Karpas-422 (cell line): ENCODE measurements at regions not wholly inside any gene's neighbourhood (a gene's known extent, or its start where the extent isn't known, plus 50 kb on each side); places are given as distances from the start of the nearest gene placed in this dataset. TPM values are rescaled to one million over a fixed set of nuclear protein-coding genes. Genes with fewer than 3 reads are reported as not detected.

ENCODE experiments used
- DNase-seq: peaks from one replicate; pipeline ENCODE4 v3.0.0-alpha.2; 2015
- H2AFZ ChIP-seq: fragments of 200-600 bp; sonication (generic); 2 replicates; pipeline ENCODE4 v1.6.1; 2014; ENCODE audit warnings: antibody characterized with exemption, low read length, mixed read lengths
- H3K27ac ChIP-seq: fragments of 200-600 bp; sonication (generic); 2 replicates; pipeline ENCODE4 v1.5.1; 2014; ENCODE audit warnings: mild to moderate bottlenecking, low read length, moderate library complexity
- H3K27me3 ChIP-seq: fragments of 200-600 bp; sonication (generic); 2 replicates; pipeline ENCODE4 v1.6.1; 2014; ENCODE audit warnings: low read length, mixed read lengths
- H3K36me3 ChIP-seq: fragments of 200-600 bp; sonication (generic); 2 replicates; pipeline ENCODE4 v1.6.1; 2014; ENCODE audit warnings: low read length, mixed read lengths; ENCODE audit not compliant: insufficient read depth
- H3K4me1 ChIP-seq: fragments of 200-600 bp; sonication (generic); 2 replicates; pipeline ENCODE4 v1.6.1; 2014; ENCODE audit warnings: mild to moderate bottlenecking, low read length, mixed read lengths
- H3K4me2 ChIP-seq: fragments of 200-600 bp; sonication (generic); 2 replicates; pipeline ENCODE4 v1.6.1; 2014; ENCODE audit warnings: low read length, low read depth, mild to moderate bottlenecking; ENCODE audit not compliant: poor library complexity, severe bottlenecking
- H3K4me3 ChIP-seq: fragments of 200-600 bp; sonication (generic); 2 replicates; pipeline ENCODE4 v1.5.1; 2014; ENCODE audit warnings: mild to moderate bottlenecking, antibody characterized with exemption, low read length, mixed read lengths
- H3K79me2 ChIP-seq: fragments of 200-600 bp; sonication (generic); 2 replicates; pipeline ENCODE4 v1.6.1; 2014; ENCODE audit warnings: mild to moderate bottlenecking, low read length, mixed read lengths
- H3K9ac ChIP-seq: fragments of 200-600 bp; sonication (generic); 2 replicates; pipeline ENCODE4 v1.6.0; 2014; ENCODE audit warnings: low read length
- H3K9me2 ChIP-seq: fragments of 200-600 bp; sonication (generic), shearing (Covaris generic); replicated peaks from 2 replicates; pipeline ENCODE4 v1.6.0; 2014; ENCODE audit warnings: mild to moderate bottlenecking, low read length, moderate library complexity; ENCODE audit not compliant: insufficient read depth
- H3K9me3 ChIP-seq: fragments of 300-700, 200-600 bp; sonication (generic); 2 replicates; pipeline ENCODE4 v1.6.1; 2014; ENCODE audit warnings: low read length, mixed read lengths
- H4K20me1 ChIP-seq: fragments of 200-600 bp; sonication (generic); 2 replicates; pipeline ENCODE4 v1.6.1; 2014; ENCODE audit warnings: mild to moderate bottlenecking, antibody characterized with exemption, low read length, low read depth; ENCODE audit not compliant: insufficient read depth
- small RNA-seq: library from RNA; depleted of rRNA; stranded (forward); fragments of <200 nt; gene quantifications from one replicate; pipeline ENCODE3, GENCODE V24; 2014

GRCh38 chr2:9790702-9791225 lies 52.5 kb upstream of the TAF1B start:
- Histone ChIP-seq H2AFZ (no peak overlapping the region), H3K4me2 (no peak overlapping the region), H4K20me1 (no peaks in the 10 kb centered on the region), H3K9ac (no peak overlapping the region), H3K9me2 (no peaks in the 10 kb centered on the region), H3K9me3 (no peaks in the 10 kb centered on the region), H3K36me3 (no peaks in the 10 kb centered on the region), H3K4me3 (no peak overlapping the region), H3K79me2 (no peaks in the 10 kb centered on the region), H3K27ac (no peak overlapping the region), H3K27me3 (no peaks in the 10 kb centered on the region), H3K4me1 (no peaks in the 10 kb centered on the region)
- DNase-seq = no peak

DNA sequence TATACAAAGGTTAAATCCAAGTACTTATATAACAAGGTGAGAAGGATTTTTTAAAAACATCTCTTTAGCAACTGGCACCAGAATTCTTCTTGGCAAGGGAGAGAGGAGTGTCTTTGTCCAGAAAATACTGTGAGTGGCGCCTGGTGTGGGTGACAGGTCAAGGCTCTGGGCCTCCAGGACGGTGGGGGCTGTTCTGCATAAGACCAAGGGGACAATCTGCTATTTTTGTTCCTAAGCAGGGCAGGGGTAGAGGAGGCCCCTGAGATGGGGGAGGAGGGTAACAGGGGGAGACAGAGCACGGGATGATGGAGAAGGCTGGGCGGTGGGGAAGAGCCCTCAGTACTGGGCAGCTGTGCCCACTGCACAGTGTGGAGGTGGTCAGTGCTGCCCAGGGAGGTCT lies 51.6 kb upstream of the TAF1B start:
- Histone ChIP-seq H2AFZ (no peak overlapping the region), H3K9me2 (no peaks in the 10 kb centered on the region), H3K36me3 (no peaks in the 10 kb centered on the region), H3K4me2 (no peak overlapping the region), H3K4me1 (no peaks in the 10 kb centered on the region), H3K27ac (no peak overlapping the region), H3K27me3 (no peaks in the 10 kb centered on the region), H4K20me1 (no peaks in the 10 kb centered on the region), H3K79me2 (no peaks in the 10 kb centered on the region), H3K9ac (no peak overlapping the region), H3K4me3 (no peak overlapping the region), H3K9me3 (no peaks in the 10 kb centered on the region)
- no peak for DNase-seq

- no peak overlapping the region for H3K9ac ChIP-seq
- no peak overlapping the region for H3K4me2 ChIP-seq
- H3K4me1 ChIP-seq = no peaks in the 10 kb centered on the region
These were observed 49.9 kb upstream of the TAF1B start for GRCh38 chr2:9793156-9793917.

More at GRCh38 chr2:9793156-9793917, 49.9 kb upstream of the TAF1B start:
- H4K20me1 ChIP-seq = no peaks in the 10 kb centered on the region
- DNase-seq = no peak
- no peak overlapping the region for H3K27ac ChIP-seq
- H3K9me2 ChIP-seq = no peaks in the 10 kb centered on the region
- H3K79me2 ChIP-seq = no peaks in the 10 kb centered on the region
- H3K4me3 ChIP-seq = no peak overlapping the region
- no peak overlapping the region for H2AFZ ChIP-seq
- H3K36me3 ChIP-seq = no peaks in the 10 kb centered on the region
- no peaks in the 10 kb centered on the region for H3K9me3 ChIP-seq
- H3K27me3 ChIP-seq = no peaks in the 10 kb centered on the region

Small RNAs in the stretch of these regions (small RNA-seq; reads per million reads assigned to genes)
- gene AC082651.2 = not detected
- not detected for gene RNU4-73P
